Left cardiac atrium (tissue), 4 donors: ENCODE measurements at regions not wholly inside any gene's neighbourhood (a gene's known extent, or its start where the extent isn't known, plus 50 kb on each side); places are given as distances from the start of the nearest gene placed in this dataset.
A peak's percentile ranks its signal among the peaks of the same experiment; 100 is the strongest.

Experiments
- ATAC-seq, 2 donors: fragments of 200-7000 bp; cut with Tn5 transposase; one replicate each; pipeline ENCODE4 v1.9.1; 2020; ENCODE audit warnings: mild to moderate bottlenecking in 2 of 2, moderate library complexity in 2 of 2
- DNase-seq: peaks from one replicate; pipeline ENCODE4 v3.0.0-alpha.2; 2020
- intact Hi-C, 2 donors: fragments of 100-400 bp; cut with DNase I; formaldehyde crosslinking; loops; one replicate each; pipeline versions ENCODE4 v1.14.1 to v1.15.1; 2022 to 2023
- donor health status: DM: no; HTN: yes; CAD: no.
- donor health status: DM: no; HTN: yes; CAD: no; lungs with severe emphysema.
- donor health status: DM: yes; HTN: yes; CAD: no.
- donor health status: Dilated cardiomyopathy.

DNA sequence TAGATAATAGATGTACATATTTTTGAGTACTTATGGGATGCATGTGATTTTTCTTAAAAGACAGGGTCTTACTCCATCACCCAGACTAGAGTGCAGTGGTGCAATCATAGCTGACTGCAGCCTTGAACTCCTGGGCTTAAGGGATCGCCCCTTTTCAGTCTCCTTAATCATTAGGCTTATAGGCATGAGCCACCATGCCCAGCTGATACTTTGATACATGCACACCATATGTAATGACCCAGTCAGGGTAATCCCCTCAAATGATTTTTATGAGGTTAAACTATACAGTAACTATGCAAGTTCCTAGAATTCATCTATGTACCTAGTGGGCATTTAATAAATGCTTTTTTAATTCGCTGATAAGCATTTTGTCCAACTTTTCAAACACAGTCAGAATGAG, 292.3 kb downstream of the DTWD2 start:
- intact Hi-C loops: no loop called here
- no peak for ATAC-seq
- no peak for DNase-seq

DNA sequence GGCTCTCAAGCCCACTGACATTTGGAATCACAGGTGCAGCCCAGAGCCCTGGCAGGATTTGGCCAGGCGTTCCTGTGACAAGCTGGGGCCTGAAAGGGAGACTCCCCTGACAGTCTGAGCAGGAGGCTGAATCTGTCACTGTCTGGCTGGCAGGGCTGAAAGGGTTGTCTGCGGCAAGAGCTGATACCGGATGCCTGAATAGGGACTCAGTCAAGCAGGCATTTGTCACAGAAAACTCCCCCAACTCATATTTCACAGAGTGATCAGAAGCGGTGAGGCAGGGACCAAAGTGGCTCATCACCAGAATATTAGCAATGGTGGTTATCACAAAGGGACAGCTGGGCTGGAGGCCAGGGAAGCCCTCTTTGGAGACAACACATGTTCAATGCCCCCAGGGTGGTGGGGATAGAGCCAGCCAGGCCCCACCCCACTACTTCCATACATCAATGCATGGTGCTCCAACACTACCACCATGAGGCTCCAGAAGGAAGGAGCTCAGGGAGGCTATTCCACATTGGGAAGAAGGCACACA, 295.5 kb downstream of the DTWD2 start:
- DNase-seq (no peak), ATAC-seq (peak; percentile 47 to 55)
- intact Hi-C loops: no loop called here

DNA sequence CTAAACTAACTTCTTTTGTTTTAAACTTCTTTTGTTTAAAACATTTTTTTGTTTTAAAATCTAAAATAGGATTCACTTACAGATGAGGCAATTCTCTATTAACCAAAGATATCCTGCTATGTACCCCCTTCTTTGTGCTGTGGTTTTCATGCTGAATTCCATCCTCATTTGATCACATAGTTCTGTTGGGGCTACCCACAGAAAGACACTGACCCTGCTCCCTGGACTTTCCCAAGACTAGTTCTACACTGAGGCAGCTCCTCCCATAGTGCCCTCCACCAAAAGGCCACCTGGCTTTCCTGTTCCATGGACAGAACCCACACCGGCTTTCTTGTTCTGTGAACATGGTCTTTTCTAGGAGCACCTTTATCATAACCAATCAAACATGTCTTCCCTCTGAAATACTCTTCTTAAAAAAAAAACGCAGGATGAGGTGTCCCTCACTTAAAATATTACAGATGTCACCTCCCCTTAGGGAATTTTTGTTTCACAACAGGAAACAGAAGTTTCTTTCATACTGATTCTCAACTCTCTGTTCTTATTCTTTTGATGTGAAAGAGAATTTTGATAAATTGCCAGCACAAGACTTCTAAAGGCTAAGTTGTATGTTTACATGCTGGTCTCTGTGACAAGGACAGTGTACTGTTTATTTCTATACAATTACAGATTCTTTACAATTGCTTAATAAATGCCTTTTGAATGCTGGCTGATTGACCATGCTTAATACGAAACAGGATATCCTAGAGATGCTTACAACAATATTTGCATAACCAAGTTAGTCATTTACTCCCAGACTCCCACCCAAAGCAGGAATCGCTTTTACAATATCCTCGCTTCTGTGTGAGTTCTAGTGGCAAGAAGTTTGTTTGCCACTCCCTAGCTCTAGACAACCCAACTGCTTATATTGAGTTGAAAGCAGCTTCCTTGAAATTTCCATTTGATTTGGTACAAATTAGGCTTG, 300.4 kb downstream of the DTWD2 start:
- ATAC-seq (no peak), DNase-seq (no peak)
- intact Hi-C loops: no loop called here

DNA sequence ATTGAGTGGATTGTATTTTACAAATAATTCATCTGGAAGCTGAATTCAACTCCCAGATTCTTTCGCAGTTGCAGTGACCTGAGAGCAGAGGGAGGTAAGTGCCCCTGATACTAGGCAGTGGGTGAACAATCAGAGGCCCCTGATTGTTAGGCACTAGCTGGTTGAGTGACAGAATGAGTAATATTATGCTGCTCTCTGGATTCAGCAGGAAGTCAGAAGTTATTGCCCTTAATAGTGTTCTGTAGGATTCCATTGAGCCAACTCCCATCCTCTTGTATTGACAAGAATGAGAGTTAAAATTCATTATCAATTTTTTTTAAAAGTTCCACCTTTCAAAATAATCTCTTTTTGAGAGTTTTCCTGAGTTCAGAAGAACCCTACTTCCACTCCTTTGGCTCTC, 301.2 kb downstream of the DTWD2 start:
- intact Hi-C loops: no loop called here
- DNase-seq: no peak
- no peak for ATAC-seq

DNA sequence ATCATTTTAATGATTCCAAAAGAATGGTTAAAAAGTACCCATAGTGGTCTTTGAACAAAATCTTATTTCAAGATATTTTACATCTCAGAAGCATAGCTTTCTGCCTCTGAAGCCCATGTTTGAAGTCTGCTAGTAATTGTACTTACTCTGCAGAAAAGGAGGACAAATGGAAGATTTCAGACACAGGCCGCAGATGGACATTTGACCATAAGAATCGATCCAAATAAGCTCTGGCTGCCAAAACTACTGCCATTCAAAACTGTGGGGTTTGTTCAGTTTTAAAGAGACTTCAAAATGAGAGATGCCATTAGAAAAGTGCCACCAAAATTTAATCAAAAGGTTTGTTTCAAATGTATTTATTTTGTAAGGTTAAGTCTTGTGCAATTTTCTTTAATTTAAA, 306.7 kb downstream of the DTWD2 start:
- ATAC-seq: no peak
- intact Hi-C loops: no loop called here

DNA sequence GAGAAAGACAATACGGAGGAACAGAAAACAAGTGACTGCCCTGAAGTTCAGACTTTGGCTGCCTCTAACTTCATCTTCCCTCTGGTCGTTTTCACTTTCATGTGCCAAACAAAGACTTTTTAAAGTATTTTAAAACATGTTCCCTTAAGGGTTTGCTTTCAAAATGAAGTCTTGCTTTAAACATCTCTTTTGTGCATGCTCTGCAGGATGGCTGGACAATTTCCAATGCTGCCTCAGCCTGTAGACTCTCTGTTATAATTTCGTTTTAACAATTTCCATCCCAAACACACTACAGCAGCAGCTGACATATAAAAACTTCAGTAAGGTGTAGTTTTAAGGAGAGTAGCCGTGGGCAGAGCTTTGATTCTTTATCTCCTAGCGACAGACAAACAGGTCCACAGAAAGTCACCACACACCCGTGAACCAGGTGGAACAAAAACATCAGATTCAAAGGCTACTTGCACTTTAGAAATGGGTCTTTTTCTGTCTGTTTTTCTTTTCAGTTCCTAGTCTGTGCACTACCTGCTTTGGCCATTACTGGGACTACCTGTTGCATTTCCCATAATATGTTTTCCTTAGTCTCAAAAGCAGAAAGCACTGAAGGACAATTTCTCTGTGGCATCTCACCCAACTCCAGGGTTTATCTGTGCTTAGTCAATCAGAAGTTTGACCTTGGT, 308.9 kb downstream of the DTWD2 start:
- intact Hi-C loops: no loop called here
- DNase-seq (no peak), ATAC-seq (no peak)

More for the DNA sequence above, 306.7 kb downstream of the DTWD2 start:
- DNase-seq: no peak

DNA sequence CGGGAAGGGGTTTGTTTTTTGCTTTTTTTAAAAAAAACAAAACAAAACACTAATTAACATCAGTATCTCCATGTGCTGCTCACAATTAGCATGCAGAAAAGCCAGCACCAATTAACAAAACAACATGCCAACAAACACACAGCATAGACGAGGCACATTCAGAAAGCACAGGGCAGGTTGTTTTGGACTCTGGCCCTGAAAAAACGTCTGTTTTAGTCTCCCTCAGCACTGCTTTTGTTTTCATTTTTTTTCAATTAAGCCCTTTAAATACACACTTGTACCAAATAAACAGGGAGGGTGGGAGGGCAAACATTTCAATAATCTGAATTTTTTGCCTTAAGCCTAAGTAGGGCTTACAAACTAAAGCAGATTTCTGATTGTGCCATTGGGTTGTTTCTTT, 309.6 kb downstream of the DTWD2 start:
- ATAC-seq (no peak), DNase-seq (no peak)
- intact Hi-C loops: no loop called here

DNA sequence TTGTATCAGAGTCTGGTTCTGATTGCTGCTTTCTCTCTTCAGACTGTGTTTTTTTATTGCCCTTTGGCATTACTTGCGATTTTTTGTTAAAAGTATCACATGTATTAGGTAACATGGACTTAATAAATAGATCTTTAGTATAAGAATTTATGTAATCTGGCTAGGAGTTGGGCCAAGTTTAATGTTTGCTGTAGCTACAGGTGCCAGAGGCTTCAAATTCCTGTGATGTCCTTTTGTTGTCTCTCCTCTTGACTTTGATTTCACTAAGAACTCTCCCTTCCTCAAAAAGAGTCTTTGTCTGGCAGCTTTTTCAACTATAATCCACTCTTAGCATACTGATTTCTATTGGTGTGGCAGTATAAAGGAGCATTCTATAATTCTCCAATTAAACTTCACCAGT, 313.1 kb downstream of the DTWD2 start:
- ATAC-seq (no peak), DNase-seq (no peak)
- intact Hi-C loops: no loop called here

DNA sequence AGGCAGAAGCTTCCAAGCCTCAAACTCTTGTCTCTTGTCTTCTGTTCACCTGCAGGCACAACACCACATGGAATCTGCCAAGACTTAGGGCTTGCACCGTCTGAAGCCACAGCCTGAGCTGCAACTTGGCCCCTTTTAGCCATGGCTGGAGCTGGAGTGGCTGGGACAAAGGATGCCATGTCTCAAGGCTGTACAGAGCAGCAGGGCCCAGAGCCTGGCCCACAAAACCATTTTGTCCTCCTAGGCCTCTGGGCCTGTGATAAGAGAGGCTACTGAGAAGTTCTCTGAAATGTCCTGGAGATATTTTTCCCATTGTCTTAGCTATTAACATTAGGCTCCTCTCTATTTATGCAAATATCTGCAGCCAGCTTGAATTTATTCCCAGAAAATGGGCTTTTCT, 330.8 kb downstream of the DTWD2 start:
- ATAC-seq: no peak
- intact Hi-C loops: no loop called here
- DNase-seq: no peak

DNA sequence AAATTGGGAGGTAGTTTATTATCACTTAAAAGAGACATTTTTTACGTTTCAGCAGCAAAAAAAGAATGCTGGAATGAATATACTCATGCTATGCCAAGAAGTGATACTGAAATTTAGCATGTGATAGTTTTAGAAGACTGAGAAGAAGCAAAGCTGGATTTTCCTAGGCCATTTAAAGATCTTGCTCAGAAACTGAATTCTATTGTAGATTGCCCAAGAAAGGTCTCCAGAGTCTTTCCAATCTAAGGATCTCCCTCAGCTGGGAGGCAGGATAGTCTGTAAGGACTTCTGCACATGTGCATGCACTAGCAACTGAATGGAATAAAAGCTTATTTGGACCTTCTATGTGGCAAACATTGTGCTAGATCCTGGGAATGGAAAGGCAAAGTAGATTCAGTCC, 334.5 kb downstream of the DTWD2 start:
- no peak for DNase-seq
- intact Hi-C loops: no loop called here

DNA sequence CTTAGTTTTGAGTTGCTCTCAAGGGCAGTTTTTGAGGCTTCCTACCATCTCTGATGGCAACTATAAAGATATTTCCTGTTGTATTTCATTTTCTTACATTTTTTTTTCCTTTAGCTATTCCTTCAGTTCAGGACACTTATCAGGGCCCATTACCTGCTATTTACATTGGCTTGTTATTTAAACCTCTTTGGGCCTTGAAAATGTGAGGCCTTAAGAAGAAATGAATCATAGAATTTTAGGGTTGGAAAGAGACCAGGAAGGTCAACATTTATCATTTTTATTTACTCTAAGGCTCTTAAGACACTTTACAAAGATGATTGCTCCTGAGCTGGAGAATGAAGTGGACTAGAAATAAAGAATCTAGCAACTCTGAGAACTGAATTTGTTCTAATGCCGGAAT, 335.2 kb downstream of the DTWD2 start:
- intact Hi-C loops: no loop called here
- DNase-seq: no peak

More for the DNA sequence above, 334.5 kb downstream of the DTWD2 start:
- ATAC-seq: peak in 1 of 2 donors; percentile 47

DNA sequence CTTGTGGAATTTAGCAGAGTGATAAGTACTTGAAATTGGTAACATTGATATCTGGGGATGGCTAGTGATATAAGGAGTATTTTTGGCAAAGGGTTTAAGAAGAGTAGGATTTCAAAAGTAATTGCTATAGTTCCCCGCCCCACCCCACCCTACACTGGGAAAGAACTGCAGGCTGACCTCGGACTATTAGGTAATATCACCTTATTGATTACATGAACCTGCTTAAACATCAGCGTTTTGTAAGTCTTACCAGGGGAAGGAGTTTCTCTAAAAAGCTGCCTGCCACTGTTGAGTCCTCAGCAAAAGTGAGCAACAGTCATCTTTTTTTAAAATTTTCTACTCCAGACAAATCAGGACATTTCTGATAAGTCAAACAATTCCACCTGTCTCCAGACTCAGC, 337.3 kb downstream of the DTWD2 start:
- DNase-seq (no peak), ATAC-seq (no peak)
- intact Hi-C loops: no loop called here

More for the DNA sequence above, 335.2 kb downstream of the DTWD2 start:
- no peak for ATAC-seq

DNA sequence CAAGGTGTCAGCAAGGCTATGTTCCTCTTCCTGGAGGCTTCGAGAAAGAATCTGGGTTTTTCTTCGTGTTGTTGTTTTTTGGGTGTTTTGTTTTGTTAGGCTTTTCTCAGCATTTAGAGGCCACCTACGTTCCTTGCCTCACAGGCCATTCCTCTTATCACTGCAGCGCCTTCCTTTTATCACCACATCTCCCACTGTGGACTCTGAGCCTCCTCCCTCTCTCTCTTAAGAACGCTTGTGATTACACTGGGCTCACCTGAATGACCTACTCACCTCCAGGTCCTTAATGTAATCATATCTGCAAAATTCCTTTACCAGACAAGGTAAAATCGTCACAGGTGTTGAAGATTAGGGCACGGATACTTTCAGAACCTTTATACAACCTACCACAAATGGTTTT, 340.8 kb downstream of the DTWD2 start:
- intact Hi-C loops: no loop called here
- DNase-seq (no peak), ATAC-seq (no peak)

DNA sequence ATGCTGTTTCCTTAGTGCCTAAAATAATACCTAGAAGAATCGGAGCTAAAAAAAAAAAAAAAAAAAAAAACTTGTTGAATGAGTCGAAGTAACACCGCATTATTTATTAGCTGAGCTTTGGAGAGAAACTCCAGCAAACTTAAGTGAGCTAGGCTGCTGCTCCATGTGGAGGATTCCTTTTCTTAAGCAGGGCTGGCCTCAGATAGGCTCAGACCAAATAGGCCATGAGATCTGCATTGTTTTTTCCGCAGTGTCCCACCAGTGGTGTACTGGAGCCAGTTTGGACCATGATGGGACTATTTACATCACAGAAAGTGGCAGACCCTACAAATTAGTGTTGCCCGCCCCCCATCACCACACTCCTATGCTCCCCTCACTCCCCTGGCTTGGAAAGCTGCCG, 341.4 kb downstream of the DTWD2 start:
- DNase-seq: no peak
- no peak for ATAC-seq
- intact Hi-C loops: no loop called here

DNA sequence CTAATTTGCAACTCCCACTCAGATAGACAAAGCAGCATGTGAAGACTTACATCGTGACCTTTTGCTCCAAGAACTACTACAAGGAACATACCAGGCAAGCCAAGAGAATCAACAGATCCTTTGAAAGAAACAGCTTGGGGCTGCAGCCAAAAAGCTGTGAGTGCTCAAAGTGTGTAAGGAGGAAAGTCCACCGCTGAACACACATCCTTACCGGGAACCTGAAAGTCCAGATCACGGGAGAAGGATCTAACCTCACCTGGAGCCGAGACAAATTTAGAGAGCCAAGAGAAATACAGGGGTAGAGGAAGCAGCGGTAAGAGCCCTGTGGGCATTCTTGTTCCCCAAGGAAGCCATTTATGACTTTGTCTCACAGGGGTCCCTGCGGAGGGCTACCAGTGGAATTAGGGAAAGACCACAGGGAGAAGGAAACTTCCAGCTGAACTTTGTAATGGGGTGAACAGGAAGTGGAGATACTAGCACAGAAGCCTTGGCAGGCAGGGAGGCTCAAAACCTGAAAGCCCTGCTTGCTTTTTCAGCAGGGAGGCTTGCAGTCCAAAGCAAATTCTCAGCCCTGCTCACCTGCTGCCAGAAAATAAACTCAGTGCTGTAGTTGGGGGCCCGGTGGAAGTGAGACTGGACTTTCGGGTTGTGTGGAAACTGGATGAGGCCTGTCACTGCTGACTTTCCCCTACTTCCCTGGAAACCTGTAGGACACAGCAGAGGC, 350.2 kb downstream of the DTWD2 start:
- DNase-seq (no peak), ATAC-seq (no peak)
- intact Hi-C loops: no loop called here

DNA sequence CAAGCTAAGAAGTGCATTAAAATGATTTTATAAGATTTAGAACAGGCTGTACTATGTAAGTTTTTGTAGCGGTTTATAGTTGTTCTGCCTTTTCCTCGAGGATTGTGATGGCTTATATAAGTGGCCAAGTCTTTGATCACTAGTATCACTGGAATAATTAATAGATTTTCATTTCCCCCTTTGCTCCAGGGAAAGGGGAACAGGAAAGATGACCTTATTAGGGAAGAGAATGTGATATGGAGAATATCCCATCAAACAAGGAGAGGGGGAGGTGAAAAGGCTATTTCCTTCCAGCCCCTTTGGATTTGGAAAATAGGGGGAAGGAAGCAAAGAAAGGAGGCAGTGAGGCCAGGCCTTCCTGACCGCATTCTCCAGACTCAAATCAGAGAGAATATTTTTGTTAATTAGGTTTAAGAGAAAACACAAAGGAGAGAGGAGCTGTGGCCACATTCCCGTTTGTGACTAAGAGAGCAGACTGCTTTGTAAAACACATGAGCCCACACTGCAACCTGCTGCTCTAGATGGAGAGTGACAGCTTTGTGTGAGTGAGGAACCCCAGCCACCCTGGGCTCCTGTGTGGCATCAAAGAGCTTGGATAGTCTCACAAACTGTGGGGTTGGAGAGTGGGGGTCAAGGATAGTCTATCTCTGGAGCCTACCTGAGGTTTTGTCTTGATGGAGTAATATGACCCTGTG, 359.5 kb downstream of the DTWD2 start:
- DNase-seq: no peak
- ATAC-seq: peak in 1 of 2 donors; percentile 26
- intact Hi-C loops: no loop called here

DNA sequence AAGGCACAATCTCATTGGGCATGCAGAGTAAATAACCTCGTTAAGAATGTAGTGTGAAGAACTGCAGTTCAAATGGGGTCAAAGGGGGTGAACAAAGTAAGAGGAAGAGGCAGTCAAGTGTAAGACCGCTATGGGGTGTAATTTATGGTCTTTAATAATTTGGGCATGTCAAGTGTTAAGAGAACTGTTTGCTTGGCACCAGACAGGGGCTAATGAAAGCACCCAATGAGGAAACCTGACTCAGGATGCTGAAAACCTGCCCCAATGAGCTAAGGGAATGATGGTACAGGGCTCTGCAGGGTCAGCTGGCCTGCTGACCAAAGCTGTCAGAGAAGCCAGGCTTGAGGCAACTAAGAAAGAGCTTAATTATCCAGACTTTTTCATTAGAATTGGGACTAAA, 368.1 kb downstream of the DTWD2 start:
- intact Hi-C loops: no loop called here
- DNase-seq (no peak), ATAC-seq (no peak)

DNA sequence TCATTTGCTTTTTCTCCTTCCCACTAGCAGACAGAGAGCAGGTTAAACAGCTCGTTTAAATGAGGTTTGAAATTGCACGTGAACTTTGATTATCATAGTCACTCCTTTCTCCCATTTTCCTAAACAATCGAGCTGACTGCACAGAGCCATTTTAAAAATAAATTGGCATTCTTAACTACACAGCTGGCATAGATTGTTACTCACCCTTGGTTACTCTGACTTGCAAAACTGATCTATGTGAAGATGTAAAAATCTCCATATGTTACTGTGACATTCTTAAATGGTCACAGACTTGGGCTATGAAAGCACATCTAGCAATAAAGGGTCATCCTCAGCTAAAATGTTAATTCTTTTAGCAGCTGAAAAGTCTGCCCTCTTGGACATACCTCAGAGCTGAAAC, 368.5 kb downstream of the DTWD2 start:
- DNase-seq (no peak), ATAC-seq (no peak)
- intact Hi-C loops: no loop called here

DNA sequence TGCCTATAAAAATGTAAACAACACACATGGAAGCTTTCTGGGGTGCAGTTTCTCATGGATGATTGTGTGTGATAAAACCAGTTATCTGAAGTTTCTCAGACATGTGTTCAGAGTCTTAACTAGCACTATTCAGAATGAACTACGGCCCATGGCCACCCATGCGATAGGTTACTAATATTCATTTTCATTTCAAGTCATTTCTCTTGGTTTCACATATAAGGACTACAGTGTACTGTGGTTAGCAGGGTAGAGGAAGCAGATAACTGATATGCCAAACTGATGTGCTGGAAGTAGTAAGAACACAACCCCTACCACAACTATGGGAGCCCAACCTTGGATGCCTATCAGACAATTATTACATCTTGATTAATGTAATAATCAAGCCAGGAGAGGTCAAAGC, 372.1 kb downstream of the DTWD2 start:
- intact Hi-C loops: no loop called here
- ATAC-seq (no peak), DNase-seq (no peak)
